NCI-H2227 treated with DMSO at 0.1 percent for 48 hours (cell line): ENCODE measurements at regions not wholly inside any gene's neighbourhood (a gene's known extent, or its start where the extent isn't known, plus 50 kb on each side); places are given as distances from the start of the nearest gene placed in this dataset.

Source experiments
- DNase-seq: peaks from one replicate; lab custom pipeline; 2025; lab: John Stamatoyannopoulos, UW

- DNase-seq, result no peak
These were observed 214.4 kb downstream of the ERMARD start for GRCh38 chr6:169965657-169966311.

GRCh38 chr6:169965239-169965638 lies 213.8 kb downstream of the ERMARD start:
- DNase-seq, result no peak

- DNase-seq, result no peak
These were observed 213.2 kb downstream of the ERMARD start for GRCh38 chr6:169964486-169965180.

GRCh38 chr6:169963581-169964297 lies 212.3 kb downstream of the ERMARD start:
- no peak for DNase-seq

GRCh38 chr6:169962604-169963469 lies 211.4 kb downstream of the ERMARD start:
- DNase-seq, result no peak

GRCh38 chr6:169961772-169962561 lies 210.5 kb downstream of the ERMARD start:
- no peak for DNase-seq

GRCh38 chr6:169960886-169961611 lies 209.6 kb downstream of the ERMARD start:
- no peak for DNase-seq

GRCh38 chr6:169960521-169960885 lies 209.1 kb downstream of the ERMARD start:
- DNase-seq, result no peak

GRCh38 chr6:169960003-169960344 lies 208.6 kb downstream of the ERMARD start:
- DNase-seq, result no peak

GRCh38 chr6:169959136-169960002 lies 207.9 kb downstream of the ERMARD start:
- DNase-seq, result no peak

GRCh38 chr6:169958510-169958909 lies 207.1 kb downstream of the ERMARD start:
- no peak for DNase-seq

- DNase-seq, result no peak
These were observed 206.0 kb downstream of the ERMARD start for GRCh38 chr6:169957351-169957963.

- DNase-seq, result no peak
These were observed 205.2 kb downstream of the ERMARD start for GRCh38 chr6:169956580-169956979.

- no peak for DNase-seq
These were observed 204.5 kb downstream of the ERMARD start for GRCh38 chr6:169955731-169956437.

- no peak for DNase-seq
These were observed 203.6 kb downstream of the ERMARD start for GRCh38 chr6:169954977-169955376.

- DNase-seq, result no peak
These were observed 202.3 kb downstream of the ERMARD start for GRCh38 chr6:169953686-169954085.

- no peak for DNase-seq
These were observed 199.1 kb downstream of the ERMARD start for GRCh38 chr6:169950558-169950957.

GRCh38 chr6:169949511-169950097 lies 198.2 kb downstream of the ERMARD start:
- DNase-seq, result no peak
